Hepatocyte (in vitro differentiated cells): ENCODE measurements at regions not wholly inside any gene's neighbourhood (a gene's known extent, or its start where the extent isn't known, plus 50 kb on each side); places are given as distances from the start of the nearest gene placed in this dataset.

Experiments used
- DNase-seq: peaks from one replicate; pipeline ENCODE4 v3.0.0-alpha.2; 2016; ENCODE audit warnings: low spot score
- H2AFZ ChIP-seq: fragments of 200-600 bp; sonication (generic); 2 replicates; pipeline ENCODE4 v1.6.0; 2016; ENCODE audit warnings: antibody characterized with exemption, mild to moderate bottlenecking
- H3K27ac ChIP-seq: fragments of 200-600 bp; sonication (generic); 2 replicates; pipeline ENCODE4 v1.5.1; 2016; ENCODE audit warnings: mild to moderate bottlenecking
- H3K27me3 ChIP-seq: fragments of 200-600 bp; sonication (generic); 2 replicates; pipeline ENCODE4 v1.6.1; 2016
- H3K36me3 ChIP-seq: fragments of 200-600 bp; sonication (generic); replicated peaks from 2 replicates; pipeline ENCODE4 v1.5.1; 2016; ENCODE audit warnings: low read depth; ENCODE audit not compliant: insufficient read depth
- H3K4me1 ChIP-seq: fragments of 200-600 bp; sonication (generic); 2 replicates; pipeline ENCODE4 v1.5.1; 2016; ENCODE audit warnings: mild to moderate bottlenecking, moderate library complexity; ENCODE audit not compliant: insufficient read depth
- H3K4me2 ChIP-seq: fragments of 200-600 bp; sonication (generic); 2 replicates; pipeline ENCODE4 v1.6.0; 2016
- H3K4me3 ChIP-seq: fragments of 200-600 bp; sonication (generic); 2 replicates; pipeline ENCODE4 v1.5.1; 2016; ENCODE audit warnings: mild to moderate bottlenecking
- H3K79me2 ChIP-seq: fragments of 200-600 bp; sonication (generic); 2 replicates; pipeline ENCODE4 v1.6.0; 2017; ENCODE audit warnings: mild to moderate bottlenecking
- H3K9me2 ChIP-seq: fragments of 200-600 bp; sonication (generic); replicated peaks from 2 replicates; pipeline ENCODE4 v1.6.0; 2017; ENCODE audit warnings: mild to moderate bottlenecking; ENCODE audit not compliant: insufficient read depth
- H3K9me3 ChIP-seq: fragments of 200-600 bp; sonication (generic); 2 replicates; pipeline ENCODE4 v1.5.1; 2016; ENCODE audit warnings: low read depth, mild to moderate bottlenecking
- H4K20me1 ChIP-seq: fragments of 200-600 bp; sonication (generic); 2 replicates; pipeline ENCODE4 v1.6.0; 2016; ENCODE audit warnings: mild to moderate bottlenecking; ENCODE audit not compliant: insufficient read depth, poor library complexity, severe bottlenecking
- EZH2 ChIP-seq: fragments of 200-600 bp; sonication (generic); IDR thresholded peaks from 2 replicates; pipeline ENCODE4 v1.6.1; 2016; ENCODE audit warnings: antibody characterized with exemption, mild to moderate bottlenecking, borderline replicate concordance
- EZH2phosphoT487 ChIP-seq: fragments of 200-600 bp; sonication (generic); IDR thresholded peaks from one replicate; pipeline ENCODE4 v1.6.1; 2018; ENCODE audit warnings: antibody characterized with exemption, mild to moderate bottlenecking, low read depth, moderate library complexity; ENCODE audit not compliant: unreplicated experiment, severe bottlenecking
- WGBS: methylation state at CpG from one replicate; pipeline ENCODE4 v1.1.6; 2016; ENCODE audit warnings: low lambda C conversion rate; ENCODE audit errors: missing lambda C conversion rate; 5-methylcytosine and 5-hydroxymethylcytosine counted together
- TF ChIP-seq, protein P1 (sequence below): fragments of 200-600 bp; sonication (generic); IDR thresholded peaks from 2 replicates; pipeline ENCODE4 v1.5.1; 2016; ENCODE audit warnings: antibody characterized with exemption, mild to moderate bottlenecking; ENCODE audit not compliant: poor library complexity

DNA sequence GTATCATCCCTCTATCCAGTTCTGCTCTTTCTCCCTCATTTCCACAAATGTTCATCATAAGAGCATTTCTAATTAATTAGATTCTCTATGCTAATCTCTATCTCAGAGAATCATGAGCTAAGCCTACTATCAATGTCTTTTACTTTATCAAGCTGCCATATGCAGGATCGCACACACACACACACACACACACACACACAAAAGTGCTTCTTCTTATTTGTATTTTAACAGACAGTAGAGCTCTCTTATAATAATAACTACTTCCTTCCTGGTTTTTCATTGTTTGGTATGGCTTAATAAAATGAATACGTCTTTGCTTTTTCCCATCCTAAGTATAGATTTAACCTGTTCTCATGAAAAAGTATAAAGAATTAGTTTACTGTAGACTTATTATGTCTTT is 170.2 kb downstream of the HAO1 start:
- Histone ChIP-seq H3K79me2 (no peaks in the 10 kb centered on the region), H3K9me3 (no peaks in the 10 kb centered on the region), H2AFZ (no peak overlapping the region), H3K36me3 (no peaks in the 10 kb centered on the region), H4K20me1 (no peaks in the 10 kb centered on the region), H3K4me2 (no peak overlapping the region), H3K4me3 (no peak overlapping the region), H3K9me2 (no peaks in the 10 kb centered on the region), H3K27ac (no peak overlapping the region), H3K4me1 (no peaks in the 10 kb centered on the region), H3K27me3 (no peaks in the 10 kb centered on the region)
- DNase-seq: no peak
- TF ChIP-seq EZH2phosphoT487: no peak
- TF ChIP-seq, protein P1, sequence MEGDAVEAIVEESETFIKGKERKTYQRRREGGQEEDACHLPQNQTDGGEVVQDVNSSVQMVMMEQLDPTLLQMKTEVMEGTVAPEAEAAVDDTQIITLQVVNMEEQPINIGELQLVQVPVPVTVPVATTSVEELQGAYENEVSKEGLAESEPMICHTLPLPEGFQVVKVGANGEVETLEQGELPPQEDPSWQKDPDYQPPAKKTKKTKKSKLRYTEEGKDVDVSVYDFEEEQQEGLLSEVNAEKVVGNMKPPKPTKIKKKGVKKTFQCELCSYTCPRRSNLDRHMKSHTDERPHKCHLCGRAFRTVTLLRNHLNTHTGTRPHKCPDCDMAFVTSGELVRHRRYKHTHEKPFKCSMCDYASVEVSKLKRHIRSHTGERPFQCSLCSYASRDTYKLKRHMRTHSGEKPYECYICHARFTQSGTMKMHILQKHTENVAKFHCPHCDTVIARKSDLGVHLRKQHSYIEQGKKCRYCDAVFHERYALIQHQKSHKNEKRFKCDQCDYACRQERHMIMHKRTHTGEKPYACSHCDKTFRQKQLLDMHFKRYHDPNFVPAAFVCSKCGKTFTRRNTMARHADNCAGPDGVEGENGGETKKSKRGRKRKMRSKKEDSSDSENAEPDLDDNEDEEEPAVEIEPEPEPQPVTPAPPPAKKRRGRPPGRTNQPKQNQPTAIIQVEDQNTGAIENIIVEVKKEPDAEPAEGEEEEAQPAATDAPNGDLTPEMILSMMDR: no peak
- no peak for TF ChIP-seq EZH2
- WGBS: 67% methylated on average over 2 of the region's 2 CpGs

DNA sequence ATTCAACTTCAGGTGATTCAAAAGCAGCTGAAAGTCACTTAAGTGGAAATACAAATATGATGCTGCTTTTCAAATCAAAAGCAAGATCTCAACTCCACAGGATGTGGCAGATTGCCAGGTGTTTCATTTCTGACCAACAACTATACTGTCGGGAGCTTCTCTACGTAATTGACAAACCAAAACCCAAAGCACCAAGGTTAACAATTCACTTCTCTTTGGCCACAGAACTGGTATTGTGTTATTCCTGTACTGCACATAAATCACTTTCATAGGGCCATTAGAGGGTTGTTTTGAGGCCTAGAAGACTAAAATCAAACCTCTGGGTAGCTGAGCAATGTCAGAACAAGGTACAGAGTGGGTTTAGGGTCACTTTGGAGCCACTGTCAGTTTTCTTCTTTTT is 169.7 kb downstream of the HAO1 start:
- DNase-seq: no peak
- H3K27me3 ChIP-seq: no peaks in the 10 kb centered on the region
- no peaks in the 10 kb centered on the region for H3K36me3 ChIP-seq
- no peak overlapping the region for H3K27ac ChIP-seq
- TF ChIP-seq EZH2 (no peak), EZH2phosphoT487 (no peak)
- TF ChIP-seq, protein P1: no peak
- WGBS: 93% methylated on average over 2 of the region's 2 CpGs
- no peak overlapping the region for H3K4me2 ChIP-seq
- no peak overlapping the region for H3K4me3 ChIP-seq
- no peaks in the 10 kb centered on the region for H3K4me1 ChIP-seq
- no peaks in the 10 kb centered on the region for H3K9me2 ChIP-seq
- H4K20me1 ChIP-seq: no peaks in the 10 kb centered on the region
- no peak overlapping the region for H2AFZ ChIP-seq
- H3K9me3 ChIP-seq: no peaks in the 10 kb centered on the region
- H3K79me2 ChIP-seq: no peaks in the 10 kb centered on the region

DNA sequence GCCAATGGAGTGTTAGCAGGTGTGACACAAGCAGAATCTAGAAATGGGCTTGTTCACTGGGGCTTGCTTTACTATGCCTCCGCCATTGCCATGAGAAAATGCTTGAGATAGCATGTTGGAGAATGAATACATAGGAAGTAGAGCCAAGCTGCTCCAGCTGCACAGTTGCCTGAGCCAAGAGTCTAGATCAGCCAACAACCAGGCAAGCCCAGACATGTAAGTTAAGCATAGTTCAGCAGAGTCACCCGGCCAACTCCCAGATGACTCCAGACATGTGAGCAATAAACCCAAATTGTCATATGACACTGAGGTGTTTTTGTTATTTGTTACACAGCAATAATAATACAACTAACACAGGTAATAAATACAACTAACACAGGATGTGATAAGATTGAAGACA is 167.9 kb downstream of the HAO1 start:
- Histone ChIP-seq H3K9me2 (no peaks in the 10 kb centered on the region), H3K27ac (no peak overlapping the region), H3K9me3 (no peaks in the 10 kb centered on the region), H3K79me2 (no peaks in the 10 kb centered on the region), H2AFZ (no peak overlapping the region), H3K27me3 (no peaks in the 10 kb centered on the region), H3K4me2 (no peak overlapping the region), H3K36me3 (no peaks in the 10 kb centered on the region), H3K4me1 (no peaks in the 10 kb centered on the region), H4K20me1 (no peaks in the 10 kb centered on the region), H3K4me3 (no peak overlapping the region)
- 83% methylated on average over 2 of the region's 2 CpGs for WGBS
- TF ChIP-seq, protein P1: no peak
- TF ChIP-seq EZH2 (no peak), EZH2phosphoT487 (no peak)
- DNase-seq: no peak

DNA sequence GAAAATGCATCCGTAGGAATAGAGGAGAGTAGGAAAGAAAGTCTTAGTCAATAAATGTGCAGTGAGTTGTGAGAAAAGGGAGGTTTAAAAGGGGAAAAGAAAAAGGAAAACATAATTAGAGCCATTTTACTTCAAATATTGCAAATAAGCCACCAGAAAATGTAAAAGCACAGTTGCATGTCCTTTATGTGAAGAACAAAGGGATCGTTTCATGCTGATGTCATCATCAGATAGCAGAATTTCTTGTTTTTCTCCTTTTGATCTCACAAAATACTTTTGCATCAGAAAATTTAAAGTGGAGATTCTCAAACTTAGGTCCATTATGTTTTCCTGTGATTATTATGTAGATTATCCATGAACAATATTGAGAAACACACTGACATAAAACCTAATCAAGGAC is 166.7 kb downstream of the HAO1 start:
- H3K4me3 ChIP-seq: no peak overlapping the region
- H3K27me3 ChIP-seq: no peaks in the 10 kb centered on the region
- no peaks in the 10 kb centered on the region for H3K36me3 ChIP-seq
- 85% methylated on average over 2 of the region's 2 CpGs for WGBS
- no peaks in the 10 kb centered on the region for H3K4me1 ChIP-seq
- no peak overlapping the region for H2AFZ ChIP-seq
- H3K79me2 ChIP-seq: no peaks in the 10 kb centered on the region
- H3K9me3 ChIP-seq: no peaks in the 10 kb centered on the region
- H3K4me2 ChIP-seq: no peak overlapping the region
- no peaks in the 10 kb centered on the region for H3K9me2 ChIP-seq
- DNase-seq: no peak
- no peak for TF ChIP-seq EZH2
- TF ChIP-seq, protein P1: no peak
- TF ChIP-seq EZH2phosphoT487: no peak
- H3K27ac ChIP-seq: no peak overlapping the region
- H4K20me1 ChIP-seq: no peaks in the 10 kb centered on the region
